ENCODE measurements at regions not wholly inside any gene's neighbourhood (a gene's known extent, or its start where the extent isn't known, plus 50 kb on each side); places are given as distances from the start of the nearest gene placed in this dataset.

GRCh38 chr5:20636686-20637085 lies 648.7 kb upstream of the CDH18 start:
- TF ChIP-seq CTCF (IDR thresholded peaks at IDR 0.05; ENCODE audit: low read depth, low read length), result no peak

GRCh38 chr5:20619591-20619990 lies 631.6 kb upstream of the CDH18 start:
- Histone ChIP-seq H3K36me3 (no peaks in the 10 kb centered on the region), H3K27me3 (no peaks in the 10 kb centered on the region), H3K9me3 (ENCODE audit: low read depth) (no peaks in the 10 kb centered on the region), H3K4me3 (no peak overlapping the region), H3K4me1 (ENCODE audit: low read depth) (no peaks in the 10 kb centered on the region), H3K27ac (no peak overlapping the region)
- no peak for DNase-seq (ENCODE audit: low read depth in 1 of 2, low spot score in 1 of 2)
- TF ChIP-seq CTCF (IDR thresholded peaks at IDR 0.05; ENCODE audit: low read depth, low read length), result no peak

More at GRCh38 chr5:20636686-20637085, 648.7 kb upstream of the CDH18 start:
- no peak for DNase-seq (ENCODE audit: low read depth in 1 of 2, low spot score in 1 of 2)
- H3K4me3 ChIP-seq, result no peak overlapping the region
- no peaks in the 10 kb centered on the region for H3K36me3 ChIP-seq
- no peak overlapping the region for H3K27ac ChIP-seq
- no peaks in the 10 kb centered on the region for H3K9me3 ChIP-seq (ENCODE audit: low read depth)
- no peaks in the 10 kb centered on the region for H3K4me1 ChIP-seq (ENCODE audit: low read depth)
- H3K27me3 ChIP-seq, result no peaks in the 10 kb centered on the region

- H3K4me1 ChIP-seq (ENCODE audit: low read depth), result no peaks in the 10 kb centered on the region
- no peak for TF ChIP-seq CTCF (IDR thresholded peaks at IDR 0.05; ENCODE audit: low read depth, low read length)
- H3K27me3 ChIP-seq, result no peaks in the 10 kb centered on the region
- H3K4me3 ChIP-seq, result no peak overlapping the region
- no peak overlapping the region for H3K27ac ChIP-seq
- no peaks in the 10 kb centered on the region for H3K36me3 ChIP-seq
- H3K9me3 ChIP-seq (ENCODE audit: low read depth), result no peaks in the 10 kb centered on the region
- no peak for DNase-seq (ENCODE audit: low read depth in 1 of 2, low spot score in 1 of 2)
Measured at GRCh38 chr5:20618340-20618739, 630.3 kb upstream of the CDH18 start.

GRCh38 chr5:20617841-20618240 lies 629.8 kb upstream of the CDH18 start:
- H3K27ac ChIP-seq, result no peak overlapping the region
- no peaks in the 10 kb centered on the region for H3K4me1 ChIP-seq (ENCODE audit: low read depth)
- no peak for TF ChIP-seq CTCF (IDR thresholded peaks at IDR 0.05; ENCODE audit: low read depth, low read length)
- H3K4me3 ChIP-seq, result no peak overlapping the region
- H3K27me3 ChIP-seq, result no peaks in the 10 kb centered on the region
- H3K9me3 ChIP-seq (ENCODE audit: low read depth), result no peaks in the 10 kb centered on the region
- H3K36me3 ChIP-seq, result no peaks in the 10 kb centered on the region
- DNase-seq (ENCODE audit: low read depth in 1 of 2, low spot score in 1 of 2), result no peak

GRCh38 chr5:20615888-20616563 lies 628.0 kb upstream of the CDH18 start:
- no peaks in the 10 kb centered on the region for H3K27me3 ChIP-seq
- DNase-seq (ENCODE audit: low read depth in 1 of 2, low spot score in 1 of 2), result no peak
- no peaks in the 10 kb centered on the region for H3K4me1 ChIP-seq (ENCODE audit: low read depth)
- H3K36me3 ChIP-seq, result no peaks in the 10 kb centered on the region
- no peak overlapping the region for H3K27ac ChIP-seq
- TF ChIP-seq CTCF (IDR thresholded peaks at IDR 0.05; ENCODE audit: low read depth, low read length), result no peak
- H3K9me3 ChIP-seq (ENCODE audit: low read depth), result no peaks in the 10 kb centered on the region
- no peak overlapping the region for H3K4me3 ChIP-seq

Data from cardiac muscle cell (in vitro differentiated cells and primary cell).